ENCODE measurements at regions not wholly inside any gene's neighbourhood (a gene's known extent, or its start where the extent isn't known, plus 50 kb on each side); places are given as distances from the start of the nearest gene placed in this dataset.

- no peak for TF ChIP-seq CTCF (IDR thresholded peaks at IDR 0.05)
- TF ChIP-seq POLR2A (IDR thresholded peaks at IDR 0.05) = no peak
These were observed 68.4 kb upstream of the RANBP3L start for GRCh38 chr5:36370073-36370472.

All from testis (tissue), 2 donors.